GM12874 (cell line): ENCODE measurements at regions not wholly inside any gene's neighbourhood (a gene's known extent, or its start where the extent isn't known, plus 50 kb on each side); places are given as distances from the start of the nearest gene placed in this dataset.

ENCODE experiments used
- CTCF ChIP-seq: IDR thresholded peaks from 2 replicates; pipeline ENCODE4 v1.5.1; 2011; ENCODE audit warnings: low read depth, mild to moderate bottlenecking, control low read depth, low read length, moderate library complexity; ENCODE audit not compliant: insufficient read depth

- TF ChIP-seq CTCF = no peak
Measured at GRCh38 chr2:150570712-150571111, 83.2 kb upstream of the RND3 start.

GRCh38 chr2:150569761-150570160, 82.3 kb upstream of the RND3 start:
- TF ChIP-seq CTCF = no peak

GRCh38 chr2:150567771-150568301, 80.4 kb upstream of the RND3 start:
- no peak for TF ChIP-seq CTCF

GRCh38 chr2:150566289-150566688, 78.8 kb upstream of the RND3 start:
- no peak for TF ChIP-seq CTCF

GRCh38 chr2:150561076-150561475, 73.6 kb upstream of the RND3 start:
- no peak for TF ChIP-seq CTCF

- TF ChIP-seq CTCF = no peak
Measured at GRCh38 chr2:150557020-150557600, 69.6 kb upstream of the RND3 start.

GRCh38 chr2:150555611-150556356, 68.3 kb upstream of the RND3 start:
- no peak for TF ChIP-seq CTCF
